Upper lobe of left lung (tissue), 6 donors: ENCODE measurements at regions not wholly inside any gene's neighbourhood (a gene's known extent, or its start where the extent isn't known, plus 50 kb on each side); places are given as distances from the start of the nearest gene placed in this dataset.
A peak's percentile ranks its signal among the peaks of the same experiment; 100 is the strongest.

Source experiments
- ATAC-seq, 2 donors: fragments of 200-7000 bp; cut with Tn5 transposase; one replicate each; pipeline ENCODE4 v1.9.1; 2022; ENCODE audit warnings: mild to moderate bottlenecking in 2 of 2, moderate library complexity in 2 of 2; ENCODE audit not compliant: low FRiP score in 2 of 2
- DNase-seq, 2 donors: peaks; one replicate each; pipeline ENCODE4 v3.0.0-alpha.2; 2019 to 2020
- H3K27ac ChIP-seq, 4 donors: fragments of 200-600 bp; sonication (generic); one replicate each; pipeline ENCODE4 v1.5.1; 2016 to 2019
- H3K27me3 ChIP-seq, 4 donors: fragments of 200-600 bp; sonication (generic); one replicate each; pipeline ENCODE4 v1.5.1; 2017 to 2019
- H3K36me3 ChIP-seq, 4 donors: fragments of 200-600 bp; sonication (generic); one replicate each; pipeline ENCODE4 v1.5.1; 2016 to 2019
- H3K4me1 ChIP-seq, 4 donors: fragments of 200-600 bp; sonication (generic); one replicate each; pipeline ENCODE4 v1.5.1; 2018 to 2019
- H3K4me3 ChIP-seq, 4 donors: fragments of 200-600 bp; sonication (generic); one replicate each; pipeline ENCODE4 v1.5.1; 2017 to 2019; ENCODE audit warnings: mild to moderate bottlenecking in 2 of 4, moderate library complexity in 1 of 4
- H3K9me3 ChIP-seq, 4 donors: fragments of 200-600 bp; sonication (generic); one replicate each; pipeline ENCODE4 v1.5.1; 2018 to 2019
- EP300 ChIP-seq, 4 donors: sonication (generic); formaldehyde crosslinking; IDR thresholded peaks; one replicate each; pipeline ENCODE4 v1.5.1; 2017; ENCODE audit warnings: antibody characterized with exemption in 4 of 4, control low read depth in 2 of 4
- POLR2A ChIP-seq, 4 donors: fragments of 450-650 bp; IDR thresholded peaks; one replicate each; pipeline ENCODE4 v1.5.1; 2016 to 2017; ENCODE audit warnings: antibody characterized with exemption in 4 of 4, mild to moderate bottlenecking in 2 of 4
- POLR2AphosphoS5 ChIP-seq, 2 donors: sonication (generic); formaldehyde crosslinking; IDR thresholded peaks; one replicate each; pipeline ENCODE4 v1.5.1; 2017; ENCODE audit warnings: antibody characterized with exemption in 2 of 2
- WGBS, 2 donors: methylation state at CpG; one replicate each; pipeline ENCODE4 v1.1.5; 2017 to 2018; 5-methylcytosine and 5-hydroxymethylcytosine counted together
- TF ChIP-seq, protein P1 (sequence below), 6 experiments: fragments of 450-650 bp in 4 of 6; fragments of 200-600 bp in 2 of 6; sonication (generic) in 2 of 6; IDR thresholded peaks; one replicate each; pipeline ENCODE4 v1.5.1; 2016 to 2019; ENCODE audit warnings: antibody characterized with exemption in 6 of 6
- donor health status: DM: no; HTN: no; CAD: no; lungs with moderate emphysema.
- donor health status: DM: no; HTN: yes; CAD: no; lungs with severe emphysema.

GRCh38 chr3:176935194-176935888 lies 261.9 kb downstream of the TBL1XR1 start:
- H3K36me3 ChIP-seq = no peaks in the 10 kb centered on the region
- TF ChIP-seq POLR2A (IDR thresholded peaks at IDR 0.05) = no peak
- no peak for TF ChIP-seq EP300 (IDR thresholded peaks at IDR 0.05)
- TF ChIP-seq, protein P1, sequence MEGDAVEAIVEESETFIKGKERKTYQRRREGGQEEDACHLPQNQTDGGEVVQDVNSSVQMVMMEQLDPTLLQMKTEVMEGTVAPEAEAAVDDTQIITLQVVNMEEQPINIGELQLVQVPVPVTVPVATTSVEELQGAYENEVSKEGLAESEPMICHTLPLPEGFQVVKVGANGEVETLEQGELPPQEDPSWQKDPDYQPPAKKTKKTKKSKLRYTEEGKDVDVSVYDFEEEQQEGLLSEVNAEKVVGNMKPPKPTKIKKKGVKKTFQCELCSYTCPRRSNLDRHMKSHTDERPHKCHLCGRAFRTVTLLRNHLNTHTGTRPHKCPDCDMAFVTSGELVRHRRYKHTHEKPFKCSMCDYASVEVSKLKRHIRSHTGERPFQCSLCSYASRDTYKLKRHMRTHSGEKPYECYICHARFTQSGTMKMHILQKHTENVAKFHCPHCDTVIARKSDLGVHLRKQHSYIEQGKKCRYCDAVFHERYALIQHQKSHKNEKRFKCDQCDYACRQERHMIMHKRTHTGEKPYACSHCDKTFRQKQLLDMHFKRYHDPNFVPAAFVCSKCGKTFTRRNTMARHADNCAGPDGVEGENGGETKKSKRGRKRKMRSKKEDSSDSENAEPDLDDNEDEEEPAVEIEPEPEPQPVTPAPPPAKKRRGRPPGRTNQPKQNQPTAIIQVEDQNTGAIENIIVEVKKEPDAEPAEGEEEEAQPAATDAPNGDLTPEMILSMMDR (IDR thresholded peaks at IDR 0.05) = no peak
- TF ChIP-seq POLR2AphosphoS5 (IDR thresholded peaks at IDR 0.05) = no peak
- H3K27ac ChIP-seq = no peak overlapping the region
- H3K27me3 ChIP-seq = no peaks in the 10 kb centered on the region
- H3K4me3 ChIP-seq = no peak overlapping the region
- DNase-seq = no peak
- 73 to 88% methylated on average over 2 of the region's 2 CpGs for WGBS, 2 donors
- H3K9me3 ChIP-seq = no peaks in the 10 kb centered on the region
- no peak for ATAC-seq
- peaks cover 0 to 5% (median 0%) of the 10 kb centered on the region in 4 donors for H3K4me1 ChIP-seq

- H3K36me3 ChIP-seq = no peaks in the 10 kb centered on the region
- H3K4me3 ChIP-seq = no peak overlapping the region
- ATAC-seq (no peak), DNase-seq (no peak)
- H3K27ac ChIP-seq = no peak overlapping the region
- WGBS, 2 donors = 93 to 96% methylated on average over 2 of the region's 2 CpGs
- no peak for TF ChIP-seq EP300 (IDR thresholded peaks at IDR 0.05)
- TF ChIP-seq, protein P1 (IDR thresholded peaks at IDR 0.05) = no peak
- TF ChIP-seq POLR2A (IDR thresholded peaks at IDR 0.05) = no peak
- TF ChIP-seq POLR2AphosphoS5 (IDR thresholded peaks at IDR 0.05) = no peak
- H3K4me1 ChIP-seq = peaks cover 0 to 5% (median 0%) of the 10 kb centered on the region in 4 donors
- H3K27me3 ChIP-seq = no peaks in the 10 kb centered on the region
- no peaks in the 10 kb centered on the region for H3K9me3 ChIP-seq
Observed at GRCh38 chr3:176934698-176935097, 262.6 kb downstream of the TBL1XR1 start.

GRCh38 chr3:176933704-176934103 lies 263.6 kb downstream of the TBL1XR1 start:
- 68 to 84% methylated on average over 8 of the region's 8 CpGs for WGBS, 2 donors
- no peaks in the 10 kb centered on the region for H3K4me1 ChIP-seq
- TF ChIP-seq POLR2A (IDR thresholded peaks at IDR 0.05) (no peak), POLR2AphosphoS5 (IDR thresholded peaks at IDR 0.05) (no peak), EP300 (IDR thresholded peaks at IDR 0.05) (no peak)
- TF ChIP-seq, protein P1 (IDR thresholded peaks at IDR 0.05) = no peak
- no peaks in the 10 kb centered on the region for H3K27me3 ChIP-seq
- ATAC-seq (no peak), DNase-seq (peak in 1 of 2 donors; percentile 1)
- H3K4me3 ChIP-seq = no peak overlapping the region
- no peaks in the 10 kb centered on the region for H3K9me3 ChIP-seq
- H3K36me3 ChIP-seq = no peaks in the 10 kb centered on the region
- no peak overlapping the region for H3K27ac ChIP-seq

DNA sequence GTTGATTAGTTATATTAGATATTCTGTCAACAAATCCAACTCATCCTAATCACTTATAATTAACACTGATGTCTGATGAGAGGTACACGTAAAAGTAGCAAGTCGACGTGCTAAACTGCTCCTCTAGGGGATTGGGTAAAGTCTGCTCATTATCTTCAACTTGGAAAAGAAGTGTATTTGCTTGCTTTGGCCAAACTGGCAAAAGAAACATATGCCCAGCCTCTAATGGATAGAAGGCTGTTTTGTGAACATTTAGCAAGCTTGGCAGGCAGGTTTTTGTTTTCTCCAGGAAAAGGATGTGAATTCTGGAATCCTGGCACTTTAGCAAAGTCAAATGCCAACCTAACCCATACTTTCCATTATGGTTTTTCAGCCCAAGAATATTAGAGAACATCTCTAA lies 264.8 kb downstream of the TBL1XR1 start:
- Histone ChIP-seq H3K36me3 (no peaks in the 10 kb centered on the region), H3K27ac (no peak overlapping the region), H3K9me3 (no peaks in the 10 kb centered on the region), H3K4me1 (no peaks in the 10 kb centered on the region), H3K27me3 (no peaks in the 10 kb centered on the region), H3K4me3 (no peak overlapping the region)
- no peak for DNase-seq
- no peak for ATAC-seq
- TF ChIP-seq, protein P1 (IDR thresholded peaks at IDR 0.05) = no peak
- no peak for TF ChIP-seq EP300 (IDR thresholded peaks at IDR 0.05)
- TF ChIP-seq POLR2A (IDR thresholded peaks at IDR 0.05) = no peak
- TF ChIP-seq POLR2AphosphoS5 (IDR thresholded peaks at IDR 0.05) = no peak
- WGBS, 2 donors = 88 to 92% methylated on average over 3 of the region's 3 CpGs

DNA sequence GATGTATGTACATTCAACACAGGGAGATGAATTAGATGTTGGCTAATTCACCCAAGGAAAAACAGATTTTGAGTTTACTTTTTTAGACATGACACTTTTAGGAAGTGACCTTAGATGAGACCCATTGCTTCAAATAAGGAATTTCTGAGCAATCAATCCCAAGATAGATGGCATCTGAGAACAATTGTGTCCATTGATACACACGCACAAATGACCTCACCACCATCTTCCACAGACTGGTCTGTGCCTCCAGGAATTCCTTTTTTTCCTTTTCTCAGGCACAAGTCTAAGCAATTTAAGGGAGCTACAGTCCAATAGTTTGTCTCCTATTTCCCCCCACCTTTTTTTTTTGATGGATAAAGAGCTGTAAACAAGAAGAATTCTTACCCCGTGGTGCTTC lies 265.3 kb downstream of the TBL1XR1 start:
- H3K36me3 ChIP-seq = no peaks in the 10 kb centered on the region
- H3K27me3 ChIP-seq = no peaks in the 10 kb centered on the region
- ATAC-seq = no peak
- no peak for DNase-seq
- H3K27ac ChIP-seq = no peak overlapping the region
- WGBS, 2 donors = 65 to 74% methylated on average over 2 of the region's 2 CpGs
- no peak overlapping the region for H3K4me3 ChIP-seq
- no peaks in the 10 kb centered on the region for H3K4me1 ChIP-seq
- TF ChIP-seq, protein P1 (IDR thresholded peaks at IDR 0.05) = no peak
- TF ChIP-seq POLR2A (IDR thresholded peaks at IDR 0.05) (no peak), POLR2AphosphoS5 (IDR thresholded peaks at IDR 0.05) (no peak), EP300 (IDR thresholded peaks at IDR 0.05) (no peak)
- no peaks in the 10 kb centered on the region for H3K9me3 ChIP-seq
